Bone marrow (tissue), 2 donors: ENCODE measurements at regions not wholly inside any gene's neighbourhood (a gene's known extent, or its start where the extent isn't known, plus 50 kb on each side); places are given as distances from the start of the nearest gene placed in this dataset.

Experiments
- DNase-seq, 2 donors: peaks; one replicate each; lab custom pipeline; 2025; lab: John Stamatoyannopoulos, UW

DNA sequence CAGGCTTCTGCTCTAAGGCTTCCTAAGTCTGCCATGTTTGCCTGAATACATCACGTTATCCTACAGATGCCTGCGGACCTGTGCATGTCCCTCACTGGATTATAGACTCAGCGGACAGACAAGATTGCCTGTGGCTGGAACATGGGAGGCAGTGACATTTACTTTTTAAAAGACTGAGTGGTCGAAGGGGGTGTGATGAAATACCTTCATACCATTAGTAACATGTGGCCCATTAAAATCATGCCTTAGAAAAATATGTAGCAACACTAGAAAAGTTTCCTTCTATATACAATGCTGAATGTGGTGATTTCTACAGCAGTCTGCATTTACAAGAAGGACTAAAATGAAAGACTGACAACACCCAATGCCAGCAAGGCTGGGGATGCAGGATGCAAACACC, 154.4 kb downstream of the ASB1 start:
- no peak for DNase-seq

DNA sequence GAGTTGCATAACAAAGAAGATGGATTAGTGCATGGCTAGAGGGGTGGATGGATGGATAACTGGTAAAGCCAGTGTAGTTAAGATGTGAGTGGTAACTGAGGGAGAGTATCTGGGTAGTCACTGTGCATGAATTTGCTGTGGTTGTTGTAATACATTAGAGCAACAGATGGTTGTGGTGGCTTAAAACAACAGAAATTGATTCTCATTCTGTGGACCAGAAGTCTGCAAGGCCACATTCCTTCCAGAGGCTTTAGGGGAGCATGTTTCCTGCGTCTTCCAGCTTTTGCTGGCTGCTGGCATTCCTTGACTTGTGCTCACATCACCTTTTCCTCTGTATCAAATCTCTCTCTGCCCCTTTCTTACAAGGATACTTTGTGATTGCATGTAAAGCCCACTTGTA, 155.4 kb downstream of the ASB1 start:
- DNase-seq = no peak

DNA sequence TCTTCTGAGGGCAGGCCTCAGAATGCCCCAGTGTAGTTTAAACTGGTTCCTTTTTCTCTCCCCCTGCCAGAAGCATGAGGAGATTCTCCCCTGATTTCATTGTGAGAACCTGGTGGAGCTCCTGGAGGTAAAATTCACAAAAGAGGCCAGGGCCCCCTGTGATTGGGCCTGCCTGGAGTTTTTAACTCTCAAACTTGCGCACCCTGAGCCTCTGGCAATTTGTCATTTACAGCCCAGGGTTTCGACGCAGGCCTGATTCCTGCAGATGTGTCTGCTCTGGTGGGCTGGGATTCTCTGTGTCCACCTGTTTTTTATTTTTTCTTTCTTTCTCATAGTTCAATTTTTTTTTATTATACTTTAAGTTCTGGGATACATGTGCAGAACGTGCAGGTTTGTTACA, 157.9 kb downstream of the ASB1 start:
- no peak for DNase-seq

DNA sequence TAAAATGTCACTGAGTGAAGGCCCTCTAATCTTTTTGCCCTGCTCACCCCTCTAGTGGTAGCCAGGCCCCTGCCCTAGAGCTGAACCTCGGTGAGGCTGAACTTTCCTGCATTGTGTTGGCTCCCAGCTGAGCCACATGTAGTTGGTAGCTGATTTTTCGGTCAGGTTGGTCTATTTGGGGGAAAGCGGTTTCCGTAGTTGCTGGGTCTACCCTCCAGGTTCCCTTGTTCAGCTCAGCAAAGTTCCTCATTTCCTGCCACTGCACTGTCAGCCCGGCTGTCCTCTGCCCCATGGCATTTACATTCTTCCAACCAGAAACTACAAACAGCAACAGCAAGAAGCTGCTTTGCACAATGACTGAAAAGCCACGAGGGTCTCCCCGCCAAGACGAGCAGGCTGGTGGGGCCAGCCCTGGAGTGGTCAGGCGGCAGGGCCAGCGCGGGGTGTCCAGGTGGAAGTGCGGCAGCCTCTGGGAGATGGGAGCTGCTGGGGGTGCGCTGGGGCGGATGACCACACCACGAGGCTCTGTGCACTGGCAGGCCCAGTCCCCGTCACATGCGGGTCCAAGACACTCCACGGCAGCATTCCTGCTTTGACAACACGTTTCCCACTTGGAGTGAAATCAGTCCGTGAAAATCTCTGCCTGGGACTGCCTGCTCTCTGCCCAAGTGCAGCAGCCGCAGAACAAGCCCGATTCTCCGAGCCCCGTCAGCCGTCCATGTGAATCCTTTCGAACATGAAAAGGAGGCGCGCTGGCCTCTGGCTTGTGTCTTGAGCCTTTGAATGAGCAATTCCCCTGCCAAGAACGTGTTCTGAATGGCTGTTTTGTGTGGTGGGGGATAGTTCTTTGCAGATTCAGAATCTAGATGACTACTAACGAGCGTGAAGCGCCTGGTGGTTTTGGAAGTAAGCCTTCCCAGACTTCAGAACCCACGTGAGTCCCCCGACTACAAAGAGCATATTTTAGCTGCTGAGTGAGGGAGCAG, 159.4 kb downstream of the ASB1 start:
- DNase-seq = no peak

DNA sequence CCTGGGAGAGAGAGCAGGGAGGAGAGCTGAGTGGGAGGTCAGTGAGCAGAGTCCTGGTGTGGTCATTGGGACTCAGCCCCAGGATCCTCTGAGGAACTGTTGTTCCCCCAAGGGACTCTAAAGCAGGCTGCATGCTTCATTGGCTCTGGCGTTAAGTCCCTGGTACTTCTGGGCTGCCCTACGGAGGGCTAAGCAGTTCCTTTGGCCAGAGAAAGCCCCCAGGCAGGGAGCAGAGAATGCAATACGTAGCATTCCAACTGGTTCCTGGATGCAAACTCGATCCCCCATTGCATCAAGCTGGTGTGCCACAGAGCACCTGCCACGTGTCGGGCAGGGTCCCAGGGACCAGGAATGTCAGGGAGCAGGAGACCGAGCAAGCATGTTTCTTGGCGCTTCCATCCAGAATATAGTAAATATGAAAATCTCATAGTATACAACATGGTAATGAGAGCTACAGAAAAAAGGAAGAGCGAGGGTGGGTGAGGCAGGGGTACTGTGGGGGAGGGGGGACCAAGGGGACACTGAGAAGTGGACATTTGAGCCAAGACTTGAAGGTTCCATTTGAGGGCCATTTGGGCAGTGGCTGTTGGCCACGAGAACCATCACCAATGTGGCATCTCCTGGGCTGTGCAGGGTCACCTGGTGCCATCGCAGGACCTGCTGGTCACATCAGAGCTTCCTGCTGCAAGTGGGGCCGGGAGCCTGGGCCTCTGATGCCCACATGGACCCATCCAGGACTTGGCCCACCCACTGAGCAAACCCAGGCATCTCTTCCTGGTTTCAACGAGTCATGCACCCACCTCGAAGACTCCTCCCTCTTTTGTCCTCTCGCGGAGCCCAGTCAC, 160.4 kb downstream of the ASB1 start:
- no peak for DNase-seq

DNA sequence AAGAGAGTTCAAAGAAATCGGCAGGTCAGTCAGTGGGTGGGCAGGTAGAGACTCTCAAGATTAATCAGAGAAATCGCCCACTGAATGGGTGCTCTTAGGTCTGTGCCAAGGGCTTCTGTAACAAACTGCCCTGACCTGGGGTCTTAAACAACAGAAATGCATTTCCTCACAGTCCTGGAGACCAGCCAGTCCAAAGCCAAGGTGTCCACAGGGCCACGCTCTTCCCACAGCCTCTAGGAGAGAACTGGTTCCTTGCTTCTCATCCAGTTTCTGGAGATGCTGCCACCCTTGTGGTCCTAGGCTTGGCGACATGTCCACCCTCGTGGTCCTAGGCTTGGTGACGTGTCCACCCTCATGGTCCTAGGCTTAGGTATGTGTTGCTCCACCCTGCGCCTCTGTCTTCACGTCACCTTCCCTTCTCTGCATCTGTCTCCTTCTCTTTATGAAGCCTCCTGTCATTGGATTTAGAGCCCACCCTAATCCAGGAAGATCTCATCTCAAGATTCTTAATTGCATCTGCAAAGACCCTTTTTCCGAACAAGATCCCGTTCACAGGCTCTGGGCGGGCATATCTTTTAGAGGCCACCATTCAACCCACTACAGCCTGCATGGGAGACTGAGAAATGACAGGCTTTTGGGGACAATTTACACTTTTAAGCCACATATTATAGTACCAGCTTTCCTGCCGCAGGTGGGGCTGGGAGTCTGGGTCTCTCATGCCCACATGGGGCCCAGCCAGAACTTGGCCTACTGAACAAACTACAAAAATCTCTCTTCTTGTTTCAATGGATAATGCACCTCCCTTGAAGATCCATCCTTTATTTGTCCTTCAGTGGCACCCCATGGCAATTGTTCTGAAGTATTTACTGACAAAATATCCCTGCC, 161.3 kb downstream of the ASB1 start:
- DNase-seq = no peak

DNA sequence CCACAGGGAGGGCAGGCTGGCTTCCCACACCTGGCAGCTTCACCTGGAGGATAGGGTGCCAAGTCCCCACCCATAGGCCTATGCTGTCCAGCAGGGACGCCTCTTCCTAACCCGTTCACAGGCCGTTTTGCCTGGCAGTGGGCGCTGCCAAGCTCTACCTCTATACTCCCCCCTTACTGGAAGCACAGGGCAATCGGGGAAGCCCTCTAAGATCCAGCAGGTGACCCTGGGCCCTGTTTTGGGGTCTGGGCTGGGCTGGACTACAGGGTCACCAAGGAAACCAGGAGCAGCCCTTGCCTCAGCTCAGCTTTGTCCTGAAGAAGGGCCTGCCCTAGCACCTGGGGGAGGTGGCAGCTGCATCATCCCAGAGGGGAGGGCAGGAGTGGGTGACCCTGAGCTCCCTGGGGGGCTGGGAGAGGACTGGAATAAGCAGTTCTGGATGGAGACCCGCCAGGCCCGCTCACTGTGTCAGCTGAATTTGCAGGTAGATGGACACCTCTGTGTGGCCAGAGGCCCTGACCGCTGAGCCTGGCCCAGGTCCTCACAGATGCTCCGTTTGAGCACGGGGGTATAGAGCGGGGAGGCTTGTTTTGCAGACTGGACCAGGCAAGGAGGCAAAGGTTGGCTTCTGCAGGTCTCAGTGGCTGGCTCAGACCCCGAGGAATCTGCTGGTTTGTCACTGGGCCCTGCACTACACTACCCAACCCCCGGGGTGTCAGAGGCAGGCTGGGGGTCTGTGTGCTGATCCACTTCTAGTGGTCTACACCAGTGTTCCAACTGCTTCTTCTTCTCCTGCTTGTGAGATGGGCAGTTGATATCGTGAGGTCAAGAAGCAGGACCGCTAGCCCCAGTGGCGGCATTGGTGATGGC, 163.1 kb downstream of the ASB1 start:
- no peak for DNase-seq

DNA sequence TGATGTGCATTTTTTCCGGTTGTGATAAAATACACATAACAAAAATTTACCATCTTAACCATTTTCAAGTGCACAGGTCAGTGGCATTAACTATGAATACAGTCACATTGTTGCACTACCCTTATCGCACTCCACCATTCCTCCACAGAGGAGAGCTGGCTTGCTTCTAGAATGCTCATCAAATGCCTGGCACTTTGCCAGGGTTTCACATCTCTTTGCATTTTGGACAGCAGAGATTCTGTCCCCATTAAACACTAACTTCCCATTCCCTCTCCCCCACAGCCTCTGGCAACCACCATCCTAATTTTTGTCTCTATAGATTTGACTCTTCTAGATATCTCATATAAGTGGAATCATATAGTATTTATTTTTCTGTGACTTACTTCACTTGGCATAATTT, 165.0 kb downstream of the ASB1 start:
- DNase-seq = no peak

DNA sequence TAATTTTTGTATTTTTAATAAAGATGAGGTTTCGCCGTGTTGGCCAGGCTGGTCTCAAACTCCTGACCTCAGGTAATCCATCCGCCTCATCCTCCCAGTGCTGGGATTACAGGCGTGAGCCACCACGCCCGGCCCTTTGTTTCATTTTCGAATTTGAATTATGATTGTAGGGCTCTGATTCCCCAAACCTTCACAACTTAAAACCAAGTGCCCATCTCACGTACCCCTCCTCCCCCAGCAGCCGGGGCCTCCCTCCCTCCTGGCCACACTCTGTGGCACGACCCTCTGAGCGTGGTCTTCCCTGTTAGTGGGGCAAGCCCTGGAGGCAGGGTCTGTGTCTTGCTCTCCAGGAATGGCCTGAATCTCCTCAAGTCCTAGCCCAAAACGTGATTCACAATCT, 166.5 kb downstream of the ASB1 start:
- DNase-seq = no peak

DNA sequence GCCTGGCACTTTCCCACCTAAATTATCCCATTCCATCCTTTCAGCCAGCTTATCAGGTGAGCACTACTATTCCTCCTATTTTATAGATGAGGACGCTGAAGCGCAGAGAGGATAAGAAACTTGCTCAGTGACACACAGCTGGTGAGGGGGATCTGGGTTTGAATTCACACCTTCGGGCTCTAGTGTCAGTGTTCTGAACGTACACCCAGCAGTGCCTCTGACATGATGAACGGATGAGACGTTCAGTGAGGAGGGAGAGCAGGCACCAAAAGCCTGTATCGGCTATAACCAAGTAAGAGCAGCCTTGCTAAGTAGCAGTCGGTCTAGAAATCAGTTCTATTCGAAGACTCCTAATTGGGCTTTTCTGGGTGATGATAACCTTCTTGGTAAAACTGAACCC, 167.0 kb downstream of the ASB1 start:
- no peak for DNase-seq

DNA sequence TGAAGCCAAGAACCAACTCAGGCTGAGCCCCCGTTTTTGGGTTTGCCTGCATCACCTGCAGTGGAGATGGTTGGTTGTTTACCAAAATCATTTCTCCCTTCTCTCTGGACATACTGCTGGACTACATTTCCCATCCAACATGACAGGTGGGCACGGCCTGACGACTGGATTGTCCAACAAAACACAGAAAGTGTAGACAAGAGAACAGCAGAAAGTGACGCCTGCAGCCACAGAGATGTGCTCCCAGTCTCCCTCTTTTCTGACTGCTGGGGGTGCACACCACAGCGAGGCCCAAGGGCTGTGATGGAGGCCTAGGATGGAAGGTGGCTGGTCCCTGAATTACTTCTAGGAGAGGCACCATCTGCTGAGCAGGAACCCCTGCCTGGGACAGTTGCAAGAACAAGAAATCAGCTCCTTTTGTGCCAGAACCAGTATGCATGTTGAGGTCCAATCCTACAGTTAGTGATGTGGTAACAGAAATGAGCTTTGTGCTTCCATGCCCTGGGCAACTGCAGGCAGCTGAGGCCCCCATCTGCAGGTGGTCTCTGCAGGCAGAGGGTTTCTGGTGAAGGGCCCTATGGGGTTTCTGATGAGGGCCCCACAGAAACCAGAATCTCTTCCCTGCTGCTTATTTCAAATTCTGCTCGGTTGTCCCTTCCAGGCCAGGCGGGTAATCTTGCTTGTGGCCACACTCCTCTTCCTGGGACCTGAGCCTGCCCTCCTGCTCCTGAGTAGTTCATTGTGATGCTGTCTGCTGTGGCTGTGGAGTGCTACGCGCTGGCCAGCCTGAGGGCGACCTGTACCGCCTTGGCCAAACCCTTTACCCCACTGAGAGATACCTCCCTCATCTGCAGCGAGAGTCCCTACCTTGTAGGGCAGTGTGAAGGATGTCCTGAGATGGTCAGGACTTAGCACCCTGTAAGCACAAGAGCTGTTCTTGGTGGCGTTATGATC, 168.3 kb downstream of the ASB1 start:
- DNase-seq = no peak

DNA sequence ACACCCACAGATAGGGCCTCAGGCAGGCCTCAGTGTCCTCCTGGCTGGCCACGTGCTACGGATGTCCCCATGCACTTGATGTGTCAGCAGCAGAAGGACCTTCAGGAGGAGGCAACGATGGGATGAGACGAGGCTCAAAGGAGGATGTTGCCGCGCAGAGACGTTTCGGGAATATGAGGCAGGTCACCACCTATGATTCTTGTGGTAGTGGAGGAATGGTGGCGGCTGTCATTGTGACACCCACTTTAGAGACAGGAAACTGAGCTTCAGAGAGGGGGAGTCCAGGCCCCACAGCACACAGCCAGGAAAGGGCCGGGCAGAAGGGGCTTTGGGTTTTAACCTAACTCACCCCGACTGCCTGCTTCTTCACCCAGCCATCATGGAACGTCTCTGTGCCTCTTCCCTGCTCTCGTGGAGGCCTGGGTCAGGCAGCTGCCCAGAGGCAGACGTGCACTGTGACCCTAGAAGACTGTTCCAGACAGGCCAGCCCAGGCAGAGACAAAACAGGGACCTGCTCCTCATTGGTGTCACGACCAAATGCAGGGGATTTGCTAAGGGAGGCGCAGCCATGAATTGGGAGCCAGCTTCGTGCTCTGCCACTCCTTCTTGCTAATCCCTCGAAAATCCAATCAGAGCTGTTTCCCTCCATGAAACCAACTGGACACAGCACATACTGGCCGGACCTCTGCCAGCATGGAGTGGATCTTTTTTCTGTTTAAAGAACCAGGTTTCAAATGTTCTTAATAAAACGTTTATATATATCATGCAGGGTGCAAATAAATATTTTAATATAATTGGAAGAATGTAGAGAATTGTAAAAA, 169.2 kb downstream of the ASB1 start:
- no peak for DNase-seq

DNA sequence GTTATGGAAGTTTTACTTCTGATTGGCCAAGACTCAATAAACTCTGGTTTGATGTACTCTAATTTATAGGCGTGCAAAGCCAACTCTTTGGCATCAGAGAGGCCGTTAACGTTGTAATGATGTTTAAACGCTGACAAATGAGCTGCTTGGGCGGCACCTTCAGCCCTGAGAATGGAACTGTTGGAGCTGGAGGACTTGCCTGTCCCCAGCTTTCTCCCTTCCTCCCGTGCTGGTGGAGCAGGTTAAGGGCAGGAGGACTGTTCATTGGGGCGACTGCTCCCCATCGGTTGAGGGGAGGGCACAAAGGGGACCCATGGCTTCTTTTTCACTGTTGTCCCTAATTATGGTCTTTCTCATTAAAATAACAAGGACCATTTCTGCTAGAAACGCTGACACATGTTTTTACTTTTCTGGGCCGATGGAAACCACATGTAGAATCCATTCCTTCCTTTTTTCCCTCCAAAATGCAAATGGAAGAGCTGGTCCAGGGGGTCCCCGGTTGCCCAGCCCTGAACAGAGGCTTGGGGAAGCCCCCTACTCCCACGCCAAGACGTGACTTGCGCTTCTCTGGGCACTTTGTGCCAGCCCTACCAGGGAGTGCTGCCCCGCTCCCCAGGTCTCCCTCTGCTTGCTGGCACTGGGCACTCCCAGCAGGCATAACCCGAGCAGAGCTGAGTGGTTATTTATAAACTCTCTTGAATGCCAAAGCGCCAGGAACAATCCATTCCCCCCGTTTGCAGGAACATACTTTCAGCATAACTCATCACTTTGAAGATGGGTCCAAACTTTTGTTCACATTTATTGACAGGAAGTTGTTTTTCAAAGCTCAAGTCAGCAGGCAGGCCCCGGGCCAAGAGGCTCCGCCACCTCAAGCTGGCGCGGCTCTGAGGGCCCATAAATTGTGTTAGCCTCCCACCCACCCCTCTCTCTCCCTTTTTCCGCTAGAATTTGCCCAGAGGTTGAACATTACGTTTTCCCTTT, 170.1 kb downstream of the ASB1 start:
- DNase-seq = no peak

DNA sequence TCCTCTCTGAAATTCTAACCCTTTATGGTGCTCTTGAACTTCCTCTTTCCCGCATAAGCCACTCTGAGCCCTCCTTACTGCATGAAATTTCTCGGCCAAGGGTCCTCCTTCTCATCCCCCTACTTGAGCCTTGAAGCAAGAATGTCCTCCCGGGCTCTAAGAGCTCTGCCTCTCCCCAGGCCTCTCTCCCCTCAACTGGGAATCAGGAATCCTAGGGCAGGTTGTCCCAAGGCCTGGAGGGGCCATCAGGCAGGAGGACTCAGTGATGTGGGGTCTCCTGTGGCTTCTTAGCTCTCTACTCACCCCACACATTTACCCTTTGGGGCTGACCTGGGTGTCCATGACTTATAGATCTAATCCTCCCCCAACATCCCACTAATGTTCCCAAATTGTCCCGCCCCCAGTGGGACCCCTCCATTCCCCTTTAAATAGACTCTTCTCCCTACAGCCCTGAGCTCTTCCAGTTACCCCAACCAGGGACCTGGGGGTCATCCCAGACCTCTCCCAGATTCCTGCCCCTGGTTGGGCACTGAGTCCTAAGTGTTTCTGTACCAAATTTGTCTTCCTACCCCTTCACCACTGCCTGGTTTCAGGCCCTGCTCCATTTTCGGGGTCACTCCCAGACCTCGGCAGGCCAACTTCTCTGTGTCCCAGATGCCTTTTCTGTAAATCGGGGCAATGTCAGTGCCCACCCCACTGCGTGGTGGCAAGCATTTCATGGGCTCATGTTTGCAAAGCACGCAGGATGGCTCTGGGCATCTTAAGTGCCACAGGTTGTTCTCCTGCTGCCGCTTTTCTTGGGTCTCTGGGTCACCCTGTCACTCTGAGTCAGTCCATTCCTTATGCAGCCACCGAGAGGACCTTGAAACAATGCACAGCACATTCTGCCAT, 171.2 kb downstream of the ASB1 start:
- DNase-seq = no peak

DNA sequence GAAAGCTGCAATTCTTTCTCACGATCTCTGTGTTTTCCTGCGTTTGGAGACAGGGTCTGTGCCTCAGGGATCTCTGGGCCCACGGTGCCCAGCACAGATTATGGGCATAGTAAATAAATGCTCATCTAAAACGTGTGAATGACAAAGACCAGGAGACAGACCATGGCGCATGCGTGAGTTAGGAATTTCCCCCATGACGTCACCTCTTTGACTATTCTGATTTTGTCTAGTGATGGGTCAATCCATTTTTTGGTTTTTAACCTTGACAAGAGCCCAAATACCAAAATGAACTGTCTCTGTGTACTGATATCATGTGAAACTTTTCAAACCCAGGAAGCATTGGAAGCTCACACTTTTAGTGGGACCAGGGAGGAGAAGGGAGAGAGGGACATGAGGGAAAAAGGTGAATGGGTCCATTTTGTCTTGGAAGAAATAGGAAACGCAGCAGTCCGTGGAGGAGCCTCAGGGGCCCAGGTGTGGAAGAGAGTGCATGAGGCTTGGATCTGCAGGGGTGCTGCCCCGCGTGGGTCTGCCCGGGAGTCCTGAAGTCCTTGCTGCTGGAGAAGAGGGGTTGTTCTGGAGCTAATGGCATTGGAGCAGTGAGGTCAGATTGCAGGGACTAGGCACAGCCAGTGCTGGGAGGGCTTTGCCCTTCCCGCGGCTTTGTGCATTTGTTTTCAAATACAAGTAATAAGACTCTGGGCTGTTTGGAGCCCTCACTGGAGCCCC, 172.2 kb downstream of the ASB1 start:
- DNase-seq = no peak
